CD14-positive monocyte (primary cell): ENCODE measurements at regions not wholly inside any gene's neighbourhood (a gene's known extent, or its start where the extent isn't known, plus 50 kb on each side); places are given as distances from the start of the nearest gene placed in this dataset.

Source experiments
- DNase-seq, 3 donors: peaks; one replicate each; pipeline ENCODE4 v3.0.0-alpha.2; 2011 to 2022
- H2AFZ ChIP-seq: 2 replicates; pipeline ENCODE4 v1.6.0; 2012; ENCODE audit warnings: mild to moderate bottlenecking, low read depth, low read length, inconsistent platforms; ENCODE audit not compliant: insufficient read depth, poor library complexity, severe bottlenecking
- H3K27ac ChIP-seq, 2 donors: 1 replicate in 1 of 2; 2 replicates in 1 of 2; pipeline ENCODE4 v1.5.1; 2012 to 2013; ENCODE audit warnings: low read length in 2 of 2, control low read depth in 1 of 2, inconsistent platforms in 1 of 2, low read depth in 1 of 2, mild to moderate bottlenecking in 1 of 2
- H3K27me3 ChIP-seq, 2 donors: one replicate each; pipeline versions ENCODE4 v1.6.0 to v1.6.1; 2011 to 2013; ENCODE audit warnings: low read length in 2 of 2; ENCODE audit not compliant: control insufficient read depth in 2 of 2, insufficient read depth in 2 of 2
- H3K36me3 ChIP-seq, 2 donors: replicated peaks in 1 of 2; 1 replicate in 1 of 2; 2 replicates in 1 of 2; pipeline versions ENCODE4 v1.5.1 to v1.6.1; 2012 to 2013; ENCODE audit warnings: low read length in 2 of 2, control low read depth in 1 of 2, inconsistent platforms in 1 of 2, mild to moderate bottlenecking in 1 of 2; ENCODE audit not compliant: insufficient read depth in 2 of 2, control insufficient read depth in 1 of 2
- H3K4me1 ChIP-seq, 2 donors: 1 replicate in 1 of 2; 2 replicates in 1 of 2; pipeline versions ENCODE4 v1.5.1 to v1.6.1; 2012 to 2013; ENCODE audit warnings: low read length in 2 of 2, control low read depth in 1 of 2, inconsistent platforms in 1 of 2, mild to moderate bottlenecking in 1 of 2, moderate library complexity in 1 of 2; ENCODE audit not compliant: insufficient read depth in 2 of 2, control insufficient read depth in 1 of 2
- H3K4me2 ChIP-seq: replicated peaks from 2 replicates; pipeline ENCODE3; 2012; ENCODE audit warnings: low read length, moderate library complexity, mild to moderate bottlenecking; ENCODE audit not compliant: poor library complexity, severe bottlenecking; ENCODE audit errors: extremely low read depth
- H3K4me3 ChIP-seq, 3 experiments: fragments of 200-600 bp in 1 of 3; sonication (generic) in 1 of 3; replicated peaks in 1 of 3; 1 replicate in 2 of 3; 2 replicates in 1 of 3; pipeline ENCODE4 v1.5.1; 2011 to 2013; ENCODE audit warnings: low read length in 3 of 3, mild to moderate bottlenecking in 3 of 3, control low read depth in 2 of 3, low read depth in 2 of 3, inconsistent platforms in 1 of 3, moderate library complexity in 1 of 3
- H3K79me2 ChIP-seq: 2 replicates; pipeline ENCODE4 v1.6.0; 2012; ENCODE audit warnings: mild to moderate bottlenecking, control low read depth, inconsistent platforms, low read length, moderate library complexity; ENCODE audit not compliant: insufficient read depth
- H3K9ac ChIP-seq: 2 replicates; pipeline ENCODE4 v1.6.0; 2017; ENCODE audit warnings: low read length, mild to moderate bottlenecking; ENCODE audit not compliant: insufficient read depth, poor library complexity, severe bottlenecking
- H3K9me3 ChIP-seq, 2 donors: replicated peaks in 1 of 2; 1 replicate in 1 of 2; 2 replicates in 1 of 2; pipeline versions ENCODE4 v1.5.1 to v1.6.1; 2012 to 2013; ENCODE audit warnings: low read length in 2 of 2, control low read depth in 1 of 2; ENCODE audit not compliant: control insufficient read depth in 1 of 2, insufficient read depth in 1 of 2
- H4K20me1 ChIP-seq: 2 replicates; pipeline ENCODE4 v1.6.0; 2012; ENCODE audit warnings: mild to moderate bottlenecking, low read length, control low read depth, moderate library complexity; ENCODE audit not compliant: insufficient read depth
- H3K27ac Mint-ChIP-seq, 7 donors: one replicate each; pipeline ENCODE4 v1.8.0; 2020; ENCODE audit warnings: mild to moderate bottlenecking in 7 of 7, mixed read lengths in 7 of 7, moderate library complexity in 6 of 7, inconsistent platforms in 2 of 7
- H3K27me3 Mint-ChIP-seq, 3 donors: one replicate each; pipeline ENCODE4 v1.8.0; 2021 to 2022; ENCODE audit warnings: low read depth in 3 of 3, mild to moderate bottlenecking in 3 of 3, mixed read lengths in 3 of 3, moderate library complexity in 3 of 3, inconsistent platforms in 1 of 3
- H3K36me3 Mint-ChIP-seq, 2 donors: one replicate each; pipeline ENCODE4 v1.8.0; 2020; ENCODE audit warnings: mixed read lengths in 2 of 2, inconsistent platforms in 1 of 2, mild to moderate bottlenecking in 1 of 2
- H3K4me1 Mint-ChIP-seq: one replicate; pipeline ENCODE4 v1.8.0; 2020; ENCODE audit warnings: mild to moderate bottlenecking, mixed read lengths
- H3K4me3 Mint-ChIP-seq, 2 donors: one replicate each; pipeline ENCODE4 v1.8.0; 2020; ENCODE audit warnings: mild to moderate bottlenecking in 2 of 2, mixed read lengths in 2 of 2, moderate library complexity in 1 of 2
- H3K9me3 Mint-ChIP-seq, 7 donors: one replicate each; pipeline ENCODE4 v1.8.0; 2020 to 2022; ENCODE audit warnings: mixed read lengths in 7 of 7, mild to moderate bottlenecking in 6 of 7, moderate library complexity in 6 of 7, inconsistent platforms in 2 of 7
- CTCF ChIP-seq: fragments of 200-600 bp; IDR thresholded peaks from one replicate; pipeline ENCODE4 v1.8.0; 2022; ENCODE audit warnings: antibody characterized with exemption, mild to moderate bottlenecking
- WGBS: methylation state at CpG from one replicate; pipeline ENCODE4 v1.1.5; 2013; ENCODE audit warnings: missing lambda C conversion rate; ENCODE audit not compliant: insufficient coverage; 5-methylcytosine and 5-hydroxymethylcytosine counted together
- intact Hi-C, 2 donors: fragments of 100-400 bp; cut with micrococcal nuclease; formaldehyde crosslinking; loops; one replicate each; pipeline versions ENCODE4 v1.15.0 to v1.15.1; 2023

GRCh38 chr6:67634199-67634598 is 1000.9 kb upstream of the ADGRB3 start:
- Mint-ChIP-seq H3K9me3 (peaks cover 3 to 11% (median 4%) of the 10 kb centered on the region in 7 donors), H3K27me3 (peaks cover 0 to 1% (median 0%) of the 10 kb centered on the region in 3 donors), H3K4me3 (no peak overlapping the region), H3K36me3 (no peaks in the 10 kb centered on the region), H3K27ac (no peak overlapping the region), H3K4me1 (no peaks in the 10 kb centered on the region)
- H4K20me1 ChIP-seq: no peaks in the 10 kb centered on the region
- H3K4me2 ChIP-seq: no peak overlapping the region
- H3K9me3 ChIP-seq: peaks cover 7 to 15% of the 10 kb centered on the region in 2 donors
- no peaks in the 10 kb centered on the region for H3K27me3 ChIP-seq
- no peaks in the 10 kb centered on the region for H3K79me2 ChIP-seq
- no peaks in the 10 kb centered on the region for H3K4me1 ChIP-seq
- 86% methylated on average over 1 of the region's 2 CpGs for WGBS
- no peak overlapping the region for H3K9ac ChIP-seq
- DNase-seq: no peak
- H3K36me3 ChIP-seq: no peaks in the 10 kb centered on the region
- intact Hi-C loops: no loop called here
- H2AFZ ChIP-seq: no peak overlapping the region
- H3K4me3 ChIP-seq: no peak overlapping the region
- H3K27ac ChIP-seq: no peak overlapping the region
- no peak for TF ChIP-seq CTCF

- Mint-ChIP-seq H3K4me3 (no peak overlapping the region), H3K27me3 (peaks cover 0 to 1% (median 0%) of the 10 kb centered on the region in 3 donors), H3K36me3 (no peaks in the 10 kb centered on the region), H3K4me1 (no peaks in the 10 kb centered on the region), H3K9me3 (peaks cover 3 to 11% (median 4%) of the 10 kb centered on the region in 7 donors), H3K27ac (peak overlapping the region in 1 of 7 donors; percentile 51)
- Histone ChIP-seq H3K4me3 (no peak overlapping the region), H3K27me3 (no peaks in the 10 kb centered on the region), H3K4me1 (no peaks in the 10 kb centered on the region), H3K4me2 (no peak overlapping the region), H3K79me2 (no peaks in the 10 kb centered on the region), H3K9ac (no peak overlapping the region), H3K9me3 (peaks cover 7 to 15% of the 10 kb centered on the region in 2 donors), H3K36me3 (no peaks in the 10 kb centered on the region), H4K20me1 (no peaks in the 10 kb centered on the region), H3K27ac (no peak overlapping the region), H2AFZ (no peak overlapping the region)
- intact Hi-C loops: no loop called here
- TF ChIP-seq CTCF: no peak
- WGBS: no CpG with 5 or more reads among the region's 3 CpGs
- no peak for DNase-seq
Measured at GRCh38 chr6:67633058-67633457, 1002.0 kb upstream of the ADGRB3 start.
